ENCODE measurements at regions not wholly inside any gene's neighbourhood (a gene's known extent, or its start where the extent isn't known, plus 50 kb on each side); places are given as distances from the start of the nearest gene placed in this dataset.

DNA sequence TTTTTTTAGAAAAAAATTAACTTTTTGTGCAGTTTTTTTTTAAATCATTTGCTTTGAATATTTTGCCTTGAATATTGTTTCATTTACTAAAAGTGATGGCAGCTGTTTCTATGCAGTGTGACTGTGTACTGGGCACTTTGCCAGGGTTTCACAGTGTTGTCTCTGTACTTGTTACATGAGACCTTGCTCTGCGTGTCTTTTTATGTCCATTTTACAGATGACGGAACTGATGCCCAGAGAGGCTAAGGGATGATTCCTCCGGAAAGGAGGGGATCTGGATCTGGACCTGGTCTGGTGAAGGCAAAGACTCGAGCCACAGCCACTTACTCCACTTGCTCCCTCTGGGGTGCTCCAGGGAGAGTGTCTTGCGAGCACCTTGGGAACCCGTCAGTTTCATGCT is 124.8 kb upstream of the PTCH1 start:
- no peak for DNase-seq (ENCODE audit: low spot score)

DNA sequence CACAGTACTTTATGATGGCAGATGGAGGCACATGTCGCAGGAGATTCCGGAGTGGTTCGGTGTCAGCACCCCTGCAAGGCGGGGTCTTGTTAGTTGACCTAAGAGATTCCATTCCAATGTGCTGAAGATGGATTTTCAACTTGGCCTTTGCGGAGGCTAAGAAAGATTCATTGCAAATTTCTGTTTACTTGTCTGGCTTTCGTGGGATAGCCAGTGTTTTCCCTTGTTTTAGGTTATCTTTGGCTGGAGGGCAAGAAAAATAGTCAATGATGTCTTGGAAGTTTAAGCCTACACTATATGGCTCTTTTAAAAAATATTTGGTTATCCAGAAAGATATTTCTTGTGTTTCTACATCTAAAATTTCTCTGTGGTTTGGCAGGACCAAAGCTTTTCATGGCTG is 123.6 kb upstream of the PTCH1 start:
- no peak for TF ChIP-seq CTCF (IDR thresholded peaks at IDR 0.05; ENCODE audit: extremely low read depth, missing control alignments)
- DNase-seq (ENCODE audit: low spot score), result no peak

More for the DNA sequence above, 124.8 kb upstream of the PTCH1 start:
- no peak for TF ChIP-seq CTCF (IDR thresholded peaks at IDR 0.05; ENCODE audit: extremely low read depth, missing control alignments)

GRCh38 chr9:95635986-95636671 is 119.4 kb upstream of the PTCH1 start:
- TF ChIP-seq CTCF (IDR thresholded peaks at IDR 0.05; ENCODE audit: extremely low read depth, missing control alignments), result no peak
- DNase-seq (ENCODE audit: low spot score), result no peak

GRCh38 chr9:95634536-95634935 is 117.8 kb upstream of the PTCH1 start:
- TF ChIP-seq CTCF (IDR thresholded peaks at IDR 0.05; ENCODE audit: extremely low read depth, missing control alignments), result no peak
- DNase-seq (ENCODE audit: low spot score), result no peak

DNA sequence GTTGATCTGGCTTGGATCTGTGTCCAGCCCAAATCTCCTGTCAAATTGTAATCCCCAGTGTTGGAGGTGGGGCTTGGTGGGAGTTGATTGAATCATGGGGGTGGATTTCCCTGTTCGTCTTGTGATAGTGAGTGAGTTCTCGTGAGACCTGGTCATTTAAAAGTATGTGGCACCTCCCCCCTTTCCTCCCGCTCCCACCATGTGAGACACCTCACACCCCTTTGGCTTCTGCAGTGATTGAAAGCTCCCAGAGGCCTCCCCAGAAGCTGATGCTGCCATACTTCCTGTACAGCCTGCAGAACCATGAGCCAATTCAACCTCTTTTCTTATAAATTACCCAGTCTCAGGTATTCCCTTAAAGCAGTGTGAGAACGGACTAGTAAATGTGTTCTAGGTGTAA is 117.3 kb upstream of the PTCH1 start:
- no peak for TF ChIP-seq CTCF (IDR thresholded peaks at IDR 0.05; ENCODE audit: extremely low read depth, missing control alignments)
- DNase-seq (ENCODE audit: low spot score), result no peak

- TF ChIP-seq CTCF (IDR thresholded peaks at IDR 0.05; ENCODE audit: extremely low read depth, missing control alignments), result no peak
- DNase-seq (ENCODE audit: low spot score), result no peak
Observed at GRCh38 chr9:95629585-95629984, 112.8 kb upstream of the PTCH1 start.

- DNase-seq (ENCODE audit: low spot score), result no peak
- no peak for TF ChIP-seq CTCF (IDR thresholded peaks at IDR 0.05; ENCODE audit: extremely low read depth, missing control alignments)
Observed at GRCh38 chr9:95627802-95628201, 111.0 kb upstream of the PTCH1 start.

All from GM20000 (cell line).